MCF 10A (cell line): ENCODE measurements at regions not wholly inside any gene's neighbourhood (a gene's known extent, or its start where the extent isn't known, plus 50 kb on each side); places are given as distances from the start of the nearest gene placed in this dataset.

Experiments
- BruUV-seq: library from RNA; stranded (reverse); fragments of 400-500 nt; replicated peaks from 2 replicates; lab custom pipeline; 2021; lab: Mats Ljungman, UMichigan
- CTCF ChIA-PET: fragments of 300-600 bp; sonication (Branson Sonifier 250); formaldehyde crosslinking; extraction: SDS; loops from one replicate; lab custom pipeline; 2021; ENCODE audit warnings: antibody characterized with exemption, inconsistent platforms; lab: Yijun Ruan, JAX
- POLR2A ChIA-PET: fragments of 300-600, 350-650 bp; sonication (Branson Sonifier 250); formaldehyde crosslinking; extraction: SDS; loops from one replicate; lab custom pipeline; 2020; ENCODE audit warnings: antibody characterized with exemption, inconsistent platforms; lab: Yijun Ruan, JAX
- DNase-seq: peaks from one replicate; pipeline ENCODE4 v3.0.0-alpha.2; 2018; ENCODE audit not compliant: unreplicated experiment
- H3K27ac Mint-ChIP-seq: one replicate; pipeline ENCODE4 v1.8.0; 2022; ENCODE audit warnings: mild to moderate bottlenecking, low read depth, mixed read lengths; ENCODE audit not compliant: unreplicated experiment
- H3K27me3 Mint-ChIP-seq: one replicate; pipeline ENCODE4 v1.8.0; 2022; ENCODE audit warnings: mixed read lengths; ENCODE audit not compliant: insufficient read depth, unreplicated experiment
- H3K36me3 Mint-ChIP-seq: one replicate; pipeline ENCODE4 v1.8.0; 2022; ENCODE audit warnings: mild to moderate bottlenecking, moderate library complexity, mixed read lengths; ENCODE audit not compliant: insufficient read depth, unreplicated experiment
- H3K4me1 Mint-ChIP-seq: one replicate; pipeline ENCODE4 v1.8.0; 2022; ENCODE audit warnings: mixed read lengths; ENCODE audit not compliant: insufficient read depth, unreplicated experiment
- H3K4me3 Mint-ChIP-seq: one replicate; pipeline ENCODE4 v1.8.0; 2022; ENCODE audit warnings: mild to moderate bottlenecking, moderate library complexity, mixed read lengths; ENCODE audit not compliant: unreplicated experiment
- H3K9me3 Mint-ChIP-seq: one replicate; pipeline ENCODE4 v1.8.0; 2022; ENCODE audit warnings: mixed read lengths; ENCODE audit not compliant: unreplicated experiment
- intact Hi-C: fragments of 100-400 bp; cut with micrococcal nuclease; formaldehyde crosslinking; loops from 2 replicates; pipeline ENCODE4 v1.14.1; 2022
- TF ChIP-seq, protein P1 (sequence below): fragments of 200-600 bp; IDR thresholded peaks from one replicate; pipeline ENCODE4 v1.8.0; 2022; ENCODE audit warnings: antibody characterized with exemption, mild to moderate bottlenecking; ENCODE audit not compliant: unreplicated experiment

DNA sequence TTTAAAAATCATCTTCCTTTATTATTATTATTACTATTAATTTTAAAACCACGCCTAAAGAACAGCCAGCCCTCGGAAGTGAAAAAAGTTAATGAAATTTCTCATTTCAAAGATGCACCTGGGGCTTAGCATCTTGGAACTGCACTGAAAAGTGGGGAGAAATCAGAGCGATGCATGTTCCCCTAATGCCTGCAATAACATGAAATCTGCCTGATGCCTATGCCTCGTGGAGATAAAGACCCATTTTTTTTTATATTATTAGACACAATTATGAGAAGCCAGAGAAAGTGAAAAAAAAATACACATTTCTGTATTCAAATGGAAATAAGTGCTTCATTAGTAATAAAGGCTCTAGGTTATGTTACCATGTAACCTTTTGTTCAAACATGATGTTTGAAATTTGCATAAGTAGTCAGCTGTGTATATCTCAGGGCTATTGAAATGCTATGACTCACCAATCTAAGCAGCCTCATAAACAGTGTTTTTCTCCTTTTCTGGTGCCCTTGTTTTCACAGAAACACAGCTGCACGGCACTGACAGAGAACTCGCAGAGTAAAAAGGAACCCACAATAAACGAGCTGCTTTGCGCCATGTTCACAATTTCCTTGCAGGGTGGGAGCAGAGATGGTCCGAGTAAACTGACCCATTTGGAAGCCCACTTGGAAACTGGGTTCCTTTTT lies 175.8 kb upstream of the PRKCQ start:
- DNase-seq = no peak
- ChIA-PET CTCF (no interaction called here), POLR2A (interaction anchor here (0.6 to 1.6 kb wide), 5 partner anchors 10 to 659 kb away, joined by 3 to 5 read pairs (median 4); no protein-coding TSS in a partner anchor)
- Mint-ChIP-seq H3K27me3 (no peaks in the 10 kb centered on the region), H3K36me3 (peaks cover 5% of the 10 kb centered on the region), H3K4me1 (peaks cover 7% of the 10 kb centered on the region), H3K4me3 (no peak overlapping the region), H3K9me3 (peaks cover 2% of the 10 kb centered on the region), H3K27ac (no peak overlapping the region)
- TF ChIP-seq, protein P1, sequence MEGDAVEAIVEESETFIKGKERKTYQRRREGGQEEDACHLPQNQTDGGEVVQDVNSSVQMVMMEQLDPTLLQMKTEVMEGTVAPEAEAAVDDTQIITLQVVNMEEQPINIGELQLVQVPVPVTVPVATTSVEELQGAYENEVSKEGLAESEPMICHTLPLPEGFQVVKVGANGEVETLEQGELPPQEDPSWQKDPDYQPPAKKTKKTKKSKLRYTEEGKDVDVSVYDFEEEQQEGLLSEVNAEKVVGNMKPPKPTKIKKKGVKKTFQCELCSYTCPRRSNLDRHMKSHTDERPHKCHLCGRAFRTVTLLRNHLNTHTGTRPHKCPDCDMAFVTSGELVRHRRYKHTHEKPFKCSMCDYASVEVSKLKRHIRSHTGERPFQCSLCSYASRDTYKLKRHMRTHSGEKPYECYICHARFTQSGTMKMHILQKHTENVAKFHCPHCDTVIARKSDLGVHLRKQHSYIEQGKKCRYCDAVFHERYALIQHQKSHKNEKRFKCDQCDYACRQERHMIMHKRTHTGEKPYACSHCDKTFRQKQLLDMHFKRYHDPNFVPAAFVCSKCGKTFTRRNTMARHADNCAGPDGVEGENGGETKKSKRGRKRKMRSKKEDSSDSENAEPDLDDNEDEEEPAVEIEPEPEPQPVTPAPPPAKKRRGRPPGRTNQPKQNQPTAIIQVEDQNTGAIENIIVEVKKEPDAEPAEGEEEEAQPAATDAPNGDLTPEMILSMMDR = no peak
- no TSS peak for BruUV-seq
- intact Hi-C loops = no loop called here

DNA sequence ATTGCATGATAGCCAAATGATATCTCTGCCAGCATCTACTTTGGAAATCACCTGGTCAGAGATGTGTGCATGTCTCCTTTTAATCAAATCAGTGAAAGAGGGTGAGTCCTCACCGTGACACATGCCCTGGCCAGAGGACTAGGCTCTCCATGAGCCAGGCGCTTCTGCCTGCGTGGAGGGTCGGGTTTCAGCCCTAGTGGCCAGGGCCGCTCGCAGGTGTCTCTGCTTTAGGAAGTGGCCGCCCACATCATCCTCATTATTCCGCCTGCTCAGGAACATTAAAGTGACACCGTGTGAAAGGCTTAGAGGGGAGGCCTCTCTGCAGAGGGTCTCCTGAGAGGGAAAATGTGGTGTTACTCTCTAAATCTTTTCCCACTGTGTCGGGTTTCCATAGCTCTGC lies 173.6 kb upstream of the PRKCQ start:
- peaks cover 8% of the 10 kb centered on the region for H3K9me3 Mint-ChIP-seq
- H3K27me3 Mint-ChIP-seq = no peaks in the 10 kb centered on the region
- H3K4me1 Mint-ChIP-seq = peaks cover 24% of the 10 kb centered on the region
- peaks cover 5% of the 10 kb centered on the region for H3K36me3 Mint-ChIP-seq
- intact Hi-C loops = no loop called here
- DNase-seq = no peak
- no peak overlapping the region for H3K4me3 Mint-ChIP-seq
- TF ChIP-seq, protein P1 = no peak
- POLR2A ChIA-PET = no interaction called here
- H3K27ac Mint-ChIP-seq = no peak overlapping the region
- BruUV-seq = no TSS peak
- CTCF ChIA-PET = no interaction called here

DNA sequence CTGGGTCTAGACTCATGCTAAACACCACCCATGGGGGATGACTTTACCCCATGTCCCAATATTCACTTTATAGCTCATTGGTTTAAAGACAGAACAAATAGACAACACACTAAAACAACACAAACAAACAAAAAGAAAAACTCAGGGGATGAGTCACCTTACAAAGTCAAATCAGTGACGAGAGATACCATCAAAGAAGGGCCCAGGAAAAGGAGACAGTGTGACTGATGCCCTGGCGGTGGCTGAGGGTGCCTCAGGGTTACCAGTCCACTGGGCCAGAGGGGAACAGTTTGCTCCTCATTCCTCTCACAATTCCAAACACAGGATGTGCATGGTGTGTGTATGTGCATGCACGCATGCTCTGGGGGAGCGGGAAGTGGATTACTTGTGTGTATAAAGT lies 171.3 kb upstream of the PRKCQ start:
- Mint-ChIP-seq H3K4me1 (peaks cover 38% of the 10 kb centered on the region), H3K9me3 (peaks cover 8% of the 10 kb centered on the region), H3K27me3 (no peaks in the 10 kb centered on the region), H3K36me3 (peaks cover 12% of the 10 kb centered on the region), H3K4me3 (no peak overlapping the region), H3K27ac (no peak overlapping the region)
- POLR2A ChIA-PET = no interaction called here
- CTCF ChIA-PET = no interaction called here
- TF ChIP-seq, protein P1 = no peak
- intact Hi-C loops = no loop called here
- BruUV-seq = no TSS peak
- no peak for DNase-seq

DNA sequence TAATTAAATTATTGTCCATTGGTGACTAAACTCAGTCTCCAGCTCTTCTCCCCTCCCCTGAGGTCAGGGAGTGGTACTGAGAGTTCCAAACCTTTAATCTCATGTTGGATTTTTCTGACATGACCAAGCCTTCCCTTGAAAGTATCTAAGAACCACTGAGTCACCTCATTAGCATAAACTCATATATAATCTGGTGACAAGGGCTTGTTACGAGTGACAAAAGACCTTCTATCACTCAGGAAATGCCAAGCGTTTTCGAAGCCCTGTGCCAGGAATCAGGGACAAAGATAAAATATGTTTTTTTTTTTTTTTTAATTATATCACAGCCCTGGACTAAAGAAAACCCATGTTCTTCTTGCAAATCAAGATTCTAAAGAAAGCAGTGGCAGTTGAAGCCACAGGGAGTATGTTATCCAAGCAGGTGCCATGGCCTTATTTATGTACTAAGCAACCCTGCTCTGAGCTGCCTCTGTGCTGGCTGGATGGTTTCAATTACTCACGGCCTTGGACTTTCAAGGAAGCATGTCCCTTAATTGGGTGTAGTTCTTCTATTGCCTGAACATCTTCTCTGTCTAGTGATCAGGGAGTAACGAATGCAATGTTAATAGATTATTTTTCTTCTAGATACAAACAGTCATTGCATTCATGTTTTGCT lies 169.0 kb upstream of the PRKCQ start:
- POLR2A ChIA-PET = interaction anchor here (0.9 to 2.8 kb wide), 10 partner anchors 8 to 34 kb away, joined by 3 to 26 read pairs (median 3); no protein-coding TSS in a partner anchor
- H3K9me3 Mint-ChIP-seq = peaks cover 8% of the 10 kb centered on the region
- peak overlapping the region; percentile 13 for H3K4me3 Mint-ChIP-seq
- peaks cover 40% of the 10 kb centered on the region for H3K4me1 Mint-ChIP-seq
- peaks cover 31% of the 10 kb centered on the region for H3K36me3 Mint-ChIP-seq
- no TSS peak for BruUV-seq
- CTCF ChIA-PET = interaction anchor here (0.7 to 1.5 kb wide), 2 partner anchors 31 to 45 kb away, joined by 3 to 4 read pairs; no protein-coding TSS in a partner anchor
- intact Hi-C loops = loop anchor here (1.0 kb wide), 1 partner anchor 30 kb away; no protein-coding TSS in a partner anchor
- H3K27me3 Mint-ChIP-seq = no peaks in the 10 kb centered on the region
- H3K27ac Mint-ChIP-seq = peak overlapping the region; percentile 68
- TF ChIP-seq, protein P1 = no peak
- DNase-seq = peak; percentile 61
